ENCODE measurements at regions not wholly inside any gene's neighbourhood (a gene's known extent, or its start where the extent isn't known, plus 50 kb on each side); places are given as distances from the start of the nearest gene placed in this dataset.
"Not testable (repeated sequence)": the region's sequence is repeated elsewhere in the genome, so short reads cannot be mapped to it uniquely, and the experiment has no call there.

DNA sequence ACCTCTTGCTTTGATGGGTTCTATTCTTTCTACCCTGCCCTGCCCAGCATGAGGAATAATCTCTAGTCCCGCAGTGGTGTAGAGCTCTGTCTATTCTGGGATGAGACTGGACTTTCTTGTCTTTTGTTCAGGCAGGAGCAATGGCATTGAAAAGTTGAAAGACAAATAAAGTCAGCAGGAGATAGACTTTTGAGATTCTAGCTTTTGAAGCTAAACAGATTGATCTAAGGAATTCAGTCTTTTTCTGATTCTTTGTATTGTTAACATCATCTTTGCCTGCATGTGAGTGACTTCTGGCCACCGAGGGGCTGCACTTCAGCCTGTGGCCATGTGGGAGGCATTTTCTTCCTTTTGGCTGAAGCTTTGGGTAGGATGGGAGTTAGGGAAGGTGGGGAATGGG lies 132.4 kb downstream of the MRPL57 start:
- intact Hi-C loops (cut with micrococcal nuclease), result no loop called here
- CTCF ChIA-PET, result no interaction called here
- H3K4me2 ChIP-seq (ENCODE audit: low read length), result no peak overlapping the region
- DNase-seq (no peak), ATAC-seq (no peak)
- no peaks in the 10 kb centered on the region for H4K20me1 ChIP-seq (ENCODE audit: low read length)
- H3K9me2 ChIP-seq (replicated peaks; ENCODE audit: low read length), result no peaks in the 10 kb centered on the region
- H3K4me1 ChIP-seq (ENCODE audit: insufficient read depth, low read length), result no peaks in the 10 kb centered on the region
- no peaks in the 10 kb centered on the region for H3K9me3 ChIP-seq (ENCODE audit: low read length)
- POLR2A ChIA-PET (ENCODE audit: unreplicated experiment), result no interaction called here
- no peak overlapping the region for H3K27ac ChIP-seq (ENCODE audit: low read length)
- H2AFZ ChIP-seq (ENCODE audit: low read length), result no peak overlapping the region
- H3K79me2 ChIP-seq (ENCODE audit: low read length), result no peaks in the 10 kb centered on the region
- TF ChIP-seq, protein P1, sequence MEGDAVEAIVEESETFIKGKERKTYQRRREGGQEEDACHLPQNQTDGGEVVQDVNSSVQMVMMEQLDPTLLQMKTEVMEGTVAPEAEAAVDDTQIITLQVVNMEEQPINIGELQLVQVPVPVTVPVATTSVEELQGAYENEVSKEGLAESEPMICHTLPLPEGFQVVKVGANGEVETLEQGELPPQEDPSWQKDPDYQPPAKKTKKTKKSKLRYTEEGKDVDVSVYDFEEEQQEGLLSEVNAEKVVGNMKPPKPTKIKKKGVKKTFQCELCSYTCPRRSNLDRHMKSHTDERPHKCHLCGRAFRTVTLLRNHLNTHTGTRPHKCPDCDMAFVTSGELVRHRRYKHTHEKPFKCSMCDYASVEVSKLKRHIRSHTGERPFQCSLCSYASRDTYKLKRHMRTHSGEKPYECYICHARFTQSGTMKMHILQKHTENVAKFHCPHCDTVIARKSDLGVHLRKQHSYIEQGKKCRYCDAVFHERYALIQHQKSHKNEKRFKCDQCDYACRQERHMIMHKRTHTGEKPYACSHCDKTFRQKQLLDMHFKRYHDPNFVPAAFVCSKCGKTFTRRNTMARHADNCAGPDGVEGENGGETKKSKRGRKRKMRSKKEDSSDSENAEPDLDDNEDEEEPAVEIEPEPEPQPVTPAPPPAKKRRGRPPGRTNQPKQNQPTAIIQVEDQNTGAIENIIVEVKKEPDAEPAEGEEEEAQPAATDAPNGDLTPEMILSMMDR (conservative IDR thresholded peaks at IDR 0.05; ENCODE audit: low read depth, low read length), result no peak
- TF ChIP-seq EZH2phosphoT487 (IDR thresholded peaks at IDR 0.05; ENCODE audit: borderline replicate concordance, low read length) (no peak), EZH2 (IDR thresholded peaks at IDR 0.05; ENCODE audit: low read length, unreplicated experiment) (no peak)
- H3K9ac ChIP-seq (ENCODE audit: low read length), result no peak overlapping the region
- no peaks in the 10 kb centered on the region for H3K36me3 ChIP-seq (ENCODE audit: low read depth, low read length)
- no peaks in the 10 kb centered on the region for H3K27me3 ChIP-seq (ENCODE audit: low read length)
- H3K4me3 ChIP-seq (ENCODE audit: low read length), result no peak overlapping the region
- no peaks in the 10 kb centered on the region for H3F3A ChIP-seq (ENCODE audit: low read length, unreplicated experiment)
- BruUV-seq (replicated peaks), result no TSS peak

DNA sequence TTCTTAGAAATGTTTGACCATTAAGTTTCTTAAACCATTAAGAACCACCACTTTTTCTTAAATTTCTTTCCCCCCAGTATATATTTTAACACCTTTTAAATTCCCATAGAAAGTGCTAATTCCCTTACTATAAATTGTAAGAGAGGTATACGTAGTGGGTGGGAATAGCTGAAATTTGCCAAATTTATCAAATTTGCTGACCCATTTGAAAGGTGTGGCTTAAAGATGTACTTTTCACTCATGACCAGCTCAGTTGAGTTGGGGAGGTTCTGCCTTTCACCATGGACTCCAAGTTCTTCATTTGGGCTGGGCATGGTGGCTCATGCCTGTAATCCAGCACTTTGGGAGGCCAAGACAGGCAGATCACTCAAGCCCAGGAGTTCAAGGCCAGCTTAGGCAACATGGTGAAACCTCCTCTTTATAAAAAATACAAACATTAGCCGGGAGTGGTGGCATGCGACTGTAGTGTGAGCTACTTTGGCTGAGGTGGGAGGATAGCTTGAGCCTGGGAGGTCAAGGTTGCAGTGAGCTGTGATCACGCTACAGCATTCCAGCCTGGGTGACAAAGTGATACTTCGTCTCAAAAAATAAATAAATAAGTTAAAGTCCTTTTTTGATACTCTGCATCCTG lies 133.2 kb downstream of the MRPL57 start:
- Histone ChIP-seq H3K79me2 (ENCODE audit: low read length) (no peaks in the 10 kb centered on the region), H3K27me3 (ENCODE audit: low read length) (no peaks in the 10 kb centered on the region), H3K4me2 (ENCODE audit: low read length) (no peak overlapping the region), H3K9ac (ENCODE audit: low read length) (no peak overlapping the region), H3K4me1 (ENCODE audit: insufficient read depth, low read length) (no peaks in the 10 kb centered on the region), H3K9me3 (ENCODE audit: low read length) (no peaks in the 10 kb centered on the region), H3K9me2 (replicated peaks; ENCODE audit: low read length) (no peaks in the 10 kb centered on the region), H3F3A (ENCODE audit: low read length, unreplicated experiment) (no peaks in the 10 kb centered on the region), H2AFZ (ENCODE audit: low read length) (no peak overlapping the region), H4K20me1 (ENCODE audit: low read length) (no peaks in the 10 kb centered on the region), H3K27ac (ENCODE audit: low read length) (no peak overlapping the region), H3K4me3 (ENCODE audit: low read length) (no peak overlapping the region), H3K36me3 (ENCODE audit: low read depth, low read length) (no peaks in the 10 kb centered on the region)
- ATAC-seq (no peak), DNase-seq (no peak)
- ChIA-PET CTCF (no interaction called here), POLR2A (ENCODE audit: unreplicated experiment) (no interaction called here)
- intact Hi-C loops (cut with micrococcal nuclease), result no loop called here
- TF ChIP-seq EZH2phosphoT487 (IDR thresholded peaks at IDR 0.05; ENCODE audit: borderline replicate concordance, low read length) (no peak), EZH2 (IDR thresholded peaks at IDR 0.05; ENCODE audit: low read length, unreplicated experiment) (no peak)
- TF ChIP-seq, protein P1 (conservative IDR thresholded peaks at IDR 0.05; ENCODE audit: low read depth, low read length), result no peak
- no TSS peak for BruUV-seq (replicated peaks)

DNA sequence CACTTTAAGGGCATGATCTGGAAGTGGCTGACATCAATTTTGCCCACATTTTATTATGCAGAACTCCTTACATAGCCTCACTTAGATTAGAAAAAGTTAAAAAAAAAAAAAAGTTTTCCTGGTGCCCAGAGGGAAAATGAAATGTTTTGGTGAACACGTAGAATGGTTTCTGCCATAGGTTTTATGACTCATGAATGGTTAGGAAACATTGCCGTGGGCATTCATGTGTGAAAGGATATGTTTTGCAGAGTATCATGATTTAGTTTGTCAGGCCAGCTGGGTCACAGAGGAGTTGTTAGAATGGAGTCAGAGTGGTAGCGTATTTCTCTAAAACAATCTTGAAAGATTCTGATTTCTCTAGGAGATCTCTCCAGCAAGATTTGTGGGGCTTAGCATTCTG lies 133.8 kb downstream of the MRPL57 start:
- no peak overlapping the region for H3K9ac ChIP-seq (ENCODE audit: low read length)
- no peak overlapping the region for H2AFZ ChIP-seq (ENCODE audit: low read length)
- H4K20me1 ChIP-seq (ENCODE audit: low read length), result no peaks in the 10 kb centered on the region
- no peak overlapping the region for H3K27ac ChIP-seq (ENCODE audit: low read length)
- TF ChIP-seq EZH2phosphoT487 (IDR thresholded peaks at IDR 0.05; ENCODE audit: borderline replicate concordance, low read length), result no peak
- TF ChIP-seq, protein P1 (conservative IDR thresholded peaks at IDR 0.05; ENCODE audit: low read depth, low read length), result no peak
- TF ChIP-seq EZH2 (IDR thresholded peaks at IDR 0.05; ENCODE audit: low read length, unreplicated experiment), result no peak
- ChIA-PET POLR2A (ENCODE audit: unreplicated experiment) (no interaction called here), CTCF (no interaction called here)
- BruUV-seq (replicated peaks), result no TSS peak
- no peaks in the 10 kb centered on the region for H3F3A ChIP-seq (ENCODE audit: low read length, unreplicated experiment)
- ATAC-seq (no peak), DNase-seq (peak; percentile 42)
- no peak overlapping the region for H3K4me2 ChIP-seq (ENCODE audit: low read length)
- no peaks in the 10 kb centered on the region for H3K9me3 ChIP-seq (ENCODE audit: low read length)
- no peaks in the 10 kb centered on the region for H3K4me1 ChIP-seq (ENCODE audit: insufficient read depth, low read length)
- no peaks in the 10 kb centered on the region for H3K9me2 ChIP-seq (replicated peaks; ENCODE audit: low read length)
- no peaks in the 10 kb centered on the region for H3K27me3 ChIP-seq (ENCODE audit: low read length)
- intact Hi-C loops (cut with micrococcal nuclease), result no loop called here
- no peaks in the 10 kb centered on the region for H3K79me2 ChIP-seq (ENCODE audit: low read length)
- H3K4me3 ChIP-seq (ENCODE audit: low read length), result no peak overlapping the region
- no peaks in the 10 kb centered on the region for H3K36me3 ChIP-seq (ENCODE audit: low read depth, low read length)

DNA sequence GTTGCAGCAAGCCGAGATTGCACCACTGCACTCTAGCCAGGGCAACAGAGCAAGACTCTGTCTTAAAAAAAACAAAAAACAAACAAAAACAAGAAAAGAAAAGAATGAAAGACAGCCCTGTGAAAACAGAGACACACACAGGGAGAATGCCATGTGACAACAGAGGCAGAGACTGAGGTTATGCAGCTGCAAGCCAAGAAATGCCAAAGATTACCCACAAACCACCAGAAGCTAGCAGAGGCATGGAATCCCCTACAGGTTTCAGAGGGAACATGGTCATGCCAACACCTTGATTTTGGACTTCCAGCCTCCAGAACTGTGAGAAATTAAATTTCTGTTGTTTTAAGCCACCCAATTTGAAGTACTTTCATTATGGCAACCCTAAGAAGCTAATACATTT lies 138.5 kb downstream of the MRPL57 start:
- H3K9ac ChIP-seq (ENCODE audit: low read length); H3K9me3 ChIP-seq (ENCODE audit: low read length); H3K4me1 ChIP-seq (ENCODE audit: insufficient read depth, low read length); CTCF ChIA-PET; intact Hi-C loops (cut with micrococcal nuclease); H3K27me3 ChIP-seq (ENCODE audit: low read length); DNase-seq; H3K36me3 ChIP-seq (ENCODE audit: low read depth, low read length); H3F3A ChIP-seq (ENCODE audit: low read length, unreplicated experiment); H3K27ac ChIP-seq (ENCODE audit: low read length); H3K79me2 ChIP-seq (ENCODE audit: low read length); H3K4me3 ChIP-seq (ENCODE audit: low read length); BruUV-seq (replicated peaks); H2AFZ ChIP-seq (ENCODE audit: low read length); H3K4me2 ChIP-seq (ENCODE audit: low read length); ATAC-seq; POLR2A ChIA-PET (ENCODE audit: unreplicated experiment); H4K20me1 ChIP-seq (ENCODE audit: low read length); H3K9me2 ChIP-seq (replicated peaks; ENCODE audit: low read length): not testable (repeated sequence)

Data from PC-3 (cell line).